ENCODE measurements at regions not wholly inside any gene's neighbourhood (a gene's known extent, or its start where the extent isn't known, plus 50 kb on each side); places are given as distances from the start of the nearest gene placed in this dataset.

- TF ChIP-seq ZBTB34 (CRISPR knock-in tag; IDR thresholded peaks at IDR 0.05) (peak; percentile 70; the same call in 1 of the 2 replicates), SOX13 (IDR thresholded peaks at IDR 0.05) (no peak), SOX13 (CRISPR knock-in tag; conservative IDR thresholded peaks at IDR 0.05 in 1 of 2, IDR thresholded peaks at IDR 0.05 in 1 of 2) (no peak), ZNF7 (CRISPR knock-in tag; IDR thresholded peaks at IDR 0.05) (no peak), ZNF580 (CRISPR knock-in tag; IDR thresholded peaks at IDR 0.05; ENCODE audit: borderline replicate concordance, low read depth) (no peak), TAF15 (IDR thresholded peaks at IDR 0.05; ENCODE audit: low read depth, low read length, poor library complexity, severe bottlenecking) (no peak), MAX (IDR thresholded peaks at IDR 0.05) (peak; percentile 57), CEBPZ (IDR thresholded peaks at IDR 0.05; ENCODE audit: low read length) (no peak), NFYC (CRISPR knock-in tag; IDR thresholded peaks at IDR 0.05) (no peak), ZBTB4 (CRISPR knock-in tag; IDR thresholded peaks at IDR 0.05; ENCODE audit: borderline replicate concordance) (no peak), CREM (IDR thresholded peaks at IDR 0.05) (peak; percentile 1; the same call in 1 of the 2 replicates), CREM (CRISPR knock-in tag; IDR thresholded peaks at IDR 0.05) (no peak), ZNF772 (CRISPR knock-in tag; IDR thresholded peaks at IDR 0.05) (peak; percentile 68; the same call in 1 of the 2 replicates), ZSCAN20 (CRISPR knock-in tag; IDR thresholded peaks at IDR 0.05; ENCODE audit: borderline replicate concordance) (no peak), NFE2L1 (CRISPR knock-in tag; IDR thresholded peaks at IDR 0.05; ENCODE audit: borderline replicate concordance) (no peak), GATAD2A (CRISPR knock-in tag; IDR thresholded peaks at IDR 0.05) (peak; percentile 37; the same call in 1 of the 2 replicates), ZMYM2 (CRISPR knock-in tag; IDR thresholded peaks at IDR 0.05) (0 out of 2 replicates have a peak, but pooled peaks have one; percentile 13), ZNF280D (CRISPR knock-in tag; IDR thresholded peaks at IDR 0.05) (no peak)
Measured at GRCh38 chr12:116436561-116437249, 122.5 kb upstream of the MAP1LC3B2 start (continued).
